A549 (cell line): ENCODE measurements at regions not wholly inside any gene's neighbourhood (a gene's known extent, or its start where the extent isn't known, plus 50 kb on each side); places are given as distances from the start of the nearest gene placed in this dataset.
A peak's percentile ranks its signal among the peaks of the same experiment; 100 is the strongest.

Experiments
- ATAC-seq, 2 experiments: fragments of 200-7000 bp in 1 of 2; fragments of >200 bp in 1 of 2; cut with Nextera tagmentation in 1 of 2; cut with Tn5 transposase in 1 of 2; 3 replicates each; pipeline versions ENCODE4 v1.8.0 to v1.9.1; 2018 to 2020; ENCODE audit warnings: mild to moderate bottlenecking in 1 of 2, moderate library complexity in 1 of 2
- CTCF ChIA-PET: fragments of 300-600 bp; sonication (Branson Sonifier 250); formaldehyde crosslinking; extraction: SDS; loops from one replicate; lab custom pipeline; 2021; ENCODE audit warnings: antibody characterized with exemption, inconsistent platforms; lab: Yijun Ruan, JAX
- POLR2A ChIA-PET: fragments of 350-600 bp; formaldehyde crosslinking; extraction: SDS; loops from one replicate; lab custom pipeline; 2021; ENCODE audit warnings: antibody characterized with exemption, inconsistent platforms; lab: Yijun Ruan, JAX
- DNase-seq, 2 experiments: peaks; one replicate each; pipeline versions ENCODE4 v3.0.0 to v3.0.0-alpha.2; 2011 to 2016; ENCODE audit warnings: low read depth in 1 of 2, low spot score in 1 of 2
- FAIRE-seq: peaks from 2 replicates; lab custom pipeline; 2011; peaks lifted over from hg19 to GRCh38; lab: Jason Lieb, UNC
- H3K27ac ChIP-seq, 2 experiments: fragments of >200 bp; sonication (Bioruptor Twin); formaldehyde crosslinking; 3 replicates each; pipeline ENCODE4 v1.5.1; 2016 to 2017
- H3K4me1 ChIP-seq: fragments of >200 bp; sonication (Bioruptor Twin); formaldehyde crosslinking; 3 replicates; pipeline ENCODE4 v1.6.1; 2016
- H3K4me2 ChIP-seq: fragments of >200 bp; sonication (Bioruptor Twin); formaldehyde crosslinking; 3 replicates; pipeline ENCODE4 v1.6.1; 2016
- H3K4me3 ChIP-seq: fragments of >200 bp; sonication (Bioruptor Twin); formaldehyde crosslinking; 3 replicates; pipeline ENCODE4 v1.5.1; 2016
- H3K9me3 ChIP-seq: fragments of >200 bp; sonication (Bioruptor Twin); formaldehyde crosslinking; 3 replicates; pipeline ENCODE4 v1.6.1; 2016
- CHD4 ChIP-seq: fragments of 200-600 bp; sonication (generic); IDR thresholded peaks from 2 replicates; pipeline ENCODE4 v1.6.1; 2016; ENCODE audit warnings: antibody characterized with exemption, mild to moderate bottlenecking, borderline replicate concordance
- EP300 ChIP-seq, 2 experiments: fragments of >200 bp; sonication (Bioruptor Twin); formaldehyde crosslinking; IDR thresholded peaks; 2 replicates in 1 of 2; 3 replicates in 1 of 2; pipeline ENCODE4 v1.6.1; 2016 to 2017
- FOSL2 ChIP-seq, 2 experiments: fragments of 450-650 bp in 1 of 2; fragments of >200 bp in 1 of 2; sonication (Bioruptor Twin) in 1 of 2; formaldehyde crosslinking; IDR thresholded peaks; 2 replicates each; pipeline versions ENCODE4 v1.5.0 to v1.6.1; 2016 to 2020; ENCODE audit warnings: mild to moderate bottlenecking in 1 of 2, moderate library complexity in 1 of 2
- HEYL ChIP-seq: fragments of 250-450 bp; sonication (Bioruptor Pico); IDR thresholded peaks from 2 replicates; pipeline ENCODE4 v1.8.0; 2021; ENCODE audit warnings: mild to moderate bottlenecking, moderate library complexity
- JUN ChIP-seq, 2 experiments: fragments of >200 bp; sonication (Bioruptor Twin); formaldehyde crosslinking; IDR thresholded peaks; 2 replicates in 1 of 2; 3 replicates in 1 of 2; pipeline ENCODE4 v1.6.1; 2016 to 2017
- JUNB ChIP-seq: fragments of >200 bp; sonication (Bioruptor Twin); formaldehyde crosslinking; IDR thresholded peaks from 2 replicates; pipeline ENCODE4 v1.6.1; 2016
- KDM5A ChIP-seq: fragments of 200-600 bp; sonication (generic); IDR thresholded peaks from 2 replicates; pipeline ENCODE4 v1.6.1; 2016; ENCODE audit warnings: antibody characterized with exemption, mild to moderate bottlenecking
- MAFK ChIP-seq: fragments of 450-650 bp; IDR thresholded peaks from 2 replicates; pipeline ENCODE4 v1.6.1; 2014; ENCODE audit not compliant: partially characterized antibody
- MAZ ChIP-seq: fragments of 150-350 bp; IDR thresholded peaks from 2 replicates; pipeline ENCODE4 v1.6.1; 2014; ENCODE audit warnings: antibody characterized with exemption, low read depth, low read length, borderline replicate concordance
- RAD21 ChIP-seq, 2 experiments: fragments of >200 bp in 1 of 2; sonication (Bioruptor Twin) in 1 of 2; formaldehyde crosslinking in 1 of 2; IDR thresholded peaks in 1 of 2; conservative IDR thresholded peaks in 1 of 2; 2 replicates in 1 of 2; 3 replicates in 1 of 2; pipeline ENCODE4 v1.6.1; 2012 to 2018; ENCODE audit warnings: inconsistent platforms in 1 of 2
- ZNF302 ChIP-seq: fragments of 250-450 bp; sonication (Bioruptor Pico); IDR thresholded peaks from 2 replicates; pipeline ENCODE4 v1.9.0; 2021; ENCODE audit warnings: inconsistent platforms, mild to moderate bottlenecking, moderate library complexity
- WGBS: methylation state at CpG from one replicate; pipeline ENCODE4 v1.1.6; 2017; ENCODE audit errors: missing lambda C conversion rate; 5-methylcytosine and 5-hydroxymethylcytosine counted together
- TF ChIP-seq, protein P1 (sequence below): fragments of 200-600 bp; sonication (generic); IDR thresholded peaks from 2 replicates; pipeline ENCODE4 v1.6.1; 2016; ENCODE audit warnings: antibody characterized with exemption, mild to moderate bottlenecking, moderate library complexity
- TF ChIP-seq, protein P2 (sequence below): fragments of >200 bp; sonication (Bioruptor Twin); formaldehyde crosslinking; IDR thresholded peaks from 3 replicates; pipeline ENCODE4 v1.6.1; 2016
- TF ChIP-seq, protein P3 (sequence below): IDR thresholded peaks from 2 replicates; pipeline ENCODE4 v1.6.1; 2012; ENCODE audit warnings: low read depth, borderline replicate concordance
- TF ChIP-seq, protein P4 (sequence below): IDR thresholded peaks from 2 replicates; pipeline ENCODE4 v1.6.1; 2012

DNA sequence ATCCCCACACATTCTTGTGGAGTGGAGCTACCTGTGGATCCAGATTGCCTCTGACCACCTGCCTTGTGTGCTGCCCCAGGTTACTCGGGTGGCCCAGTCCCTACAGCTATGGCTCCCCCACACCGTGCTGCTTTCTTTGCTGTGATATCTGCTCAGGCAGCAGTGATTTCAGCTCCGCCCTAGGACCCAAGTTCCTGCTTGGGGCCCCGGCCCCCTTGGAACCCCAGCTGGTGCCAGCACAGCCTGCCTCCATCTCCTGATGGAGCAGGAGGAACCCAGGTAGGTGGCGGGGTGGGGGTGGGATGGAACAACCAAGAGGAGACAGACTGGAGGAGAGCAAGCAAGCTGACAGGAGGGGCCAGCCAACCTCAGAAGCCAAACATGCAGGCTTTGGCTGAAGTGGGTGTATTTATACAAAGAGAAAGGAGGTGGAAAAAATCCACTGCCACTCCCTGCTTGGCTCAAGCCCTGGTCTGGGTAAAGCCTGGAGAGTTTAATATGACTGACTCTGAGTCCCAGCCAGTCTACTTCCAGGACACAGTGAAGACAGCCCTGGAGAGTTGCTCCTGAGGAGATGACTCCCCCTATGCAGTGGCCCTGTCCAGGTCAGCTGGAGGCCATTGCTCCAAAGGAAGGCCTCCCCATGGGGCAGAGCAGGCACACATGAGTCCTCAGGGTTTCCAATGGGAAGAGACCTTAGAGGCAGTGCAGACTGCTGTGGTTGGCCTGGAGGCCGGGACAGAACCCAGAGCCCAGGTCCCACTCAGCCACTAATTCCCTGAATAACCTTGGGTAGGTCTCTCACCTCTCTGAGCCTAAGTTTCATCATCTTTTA lies 197.1 kb upstream of the MAMLD1 start:
- no peak for FAIRE-seq
- no peak for DNase-seq
- CTCF ChIA-PET, result interaction anchor here (1.7 kb wide), 1 partner anchor 198 kb away, joined by 5 read pairs; the partner anchor contains the start of gene MAMLD1
- Histone ChIP-seq H3K4me1 (peaks cover 43% of the 10 kb centered on the region), H3K4me3 (no peak overlapping the region), H3K9me3 (no peaks in the 10 kb centered on the region), H3K27ac (peak overlapping the region; percentile 68 to 82; a peak in 5 of 6 replicates), H3K4me2 (no peak overlapping the region)
- POLR2A ChIA-PET, result no interaction called here
- ATAC-seq, result no peak
- WGBS, result 86% methylated on average over 4 of the region's 6 CpGs
- TF ChIP-seq MAFK (no peak), JUN (IDR thresholded peaks at IDR 0.05) (no peak), KDM5A (no peak), MAZ (no peak), CHD4 (no peak), HEYL (CRISPR knock-in tag) (no peak)
- TF ChIP-seq, protein P1, sequence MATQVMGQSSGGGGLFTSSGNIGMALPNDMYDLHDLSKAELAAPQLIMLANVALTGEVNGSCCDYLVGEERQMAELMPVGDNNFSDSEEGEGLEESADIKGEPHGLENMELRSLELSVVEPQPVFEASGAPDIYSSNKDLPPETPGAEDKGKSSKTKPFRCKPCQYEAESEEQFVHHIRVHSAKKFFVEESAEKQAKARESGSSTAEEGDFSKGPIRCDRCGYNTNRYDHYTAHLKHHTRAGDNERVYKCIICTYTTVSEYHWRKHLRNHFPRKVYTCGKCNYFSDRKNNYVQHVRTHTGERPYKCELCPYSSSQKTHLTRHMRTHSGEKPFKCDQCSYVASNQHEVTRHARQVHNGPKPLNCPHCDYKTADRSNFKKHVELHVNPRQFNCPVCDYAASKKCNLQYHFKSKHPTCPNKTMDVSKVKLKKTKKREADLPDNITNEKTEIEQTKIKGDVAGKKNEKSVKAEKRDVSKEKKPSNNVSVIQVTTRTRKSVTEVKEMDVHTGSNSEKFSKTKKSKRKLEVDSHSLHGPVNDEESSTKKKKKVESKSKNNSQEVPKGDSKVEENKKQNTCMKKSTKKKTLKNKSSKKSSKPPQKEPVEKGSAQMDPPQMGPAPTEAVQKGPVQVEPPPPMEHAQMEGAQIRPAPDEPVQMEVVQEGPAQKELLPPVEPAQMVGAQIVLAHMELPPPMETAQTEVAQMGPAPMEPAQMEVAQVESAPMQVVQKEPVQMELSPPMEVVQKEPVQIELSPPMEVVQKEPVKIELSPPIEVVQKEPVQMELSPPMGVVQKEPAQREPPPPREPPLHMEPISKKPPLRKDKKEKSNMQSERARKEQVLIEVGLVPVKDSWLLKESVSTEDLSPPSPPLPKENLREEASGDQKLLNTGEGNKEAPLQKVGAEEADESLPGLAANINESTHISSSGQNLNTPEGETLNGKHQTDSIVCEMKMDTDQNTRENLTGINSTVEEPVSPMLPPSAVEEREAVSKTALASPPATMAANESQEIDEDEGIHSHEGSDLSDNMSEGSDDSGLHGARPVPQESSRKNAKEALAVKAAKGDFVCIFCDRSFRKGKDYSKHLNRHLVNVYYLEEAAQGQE, result no peak
- TF ChIP-seq, protein P2, sequence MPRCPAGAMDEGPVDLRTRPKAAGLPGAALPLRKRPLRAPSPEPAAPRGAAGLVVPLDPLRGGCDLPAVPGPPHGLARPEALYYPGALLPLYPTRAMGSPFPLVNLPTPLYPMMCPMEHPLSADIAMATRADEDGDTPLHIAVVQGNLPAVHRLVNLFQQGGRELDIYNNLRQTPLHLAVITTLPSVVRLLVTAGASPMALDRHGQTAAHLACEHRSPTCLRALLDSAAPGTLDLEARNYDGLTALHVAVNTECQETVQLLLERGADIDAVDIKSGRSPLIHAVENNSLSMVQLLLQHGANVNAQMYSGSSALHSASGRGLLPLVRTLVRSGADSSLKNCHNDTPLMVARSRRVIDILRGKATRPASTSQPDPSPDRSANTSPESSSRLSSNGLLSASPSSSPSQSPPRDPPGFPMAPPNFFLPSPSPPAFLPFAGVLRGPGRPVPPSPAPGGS, result no peak
- TF ChIP-seq, protein P3, sequence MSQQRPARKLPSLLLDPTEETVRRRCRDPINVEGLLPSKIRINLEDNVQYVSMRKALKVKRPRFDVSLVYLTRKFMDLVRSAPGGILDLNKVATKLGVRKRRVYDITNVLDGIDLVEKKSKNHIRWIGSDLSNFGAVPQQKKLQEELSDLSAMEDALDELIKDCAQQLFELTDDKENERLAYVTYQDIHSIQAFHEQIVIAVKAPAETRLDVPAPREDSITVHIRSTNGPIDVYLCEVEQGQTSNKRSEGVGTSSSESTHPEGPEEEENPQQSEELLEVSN, result no peak
- TF ChIP-seq, protein P4, sequence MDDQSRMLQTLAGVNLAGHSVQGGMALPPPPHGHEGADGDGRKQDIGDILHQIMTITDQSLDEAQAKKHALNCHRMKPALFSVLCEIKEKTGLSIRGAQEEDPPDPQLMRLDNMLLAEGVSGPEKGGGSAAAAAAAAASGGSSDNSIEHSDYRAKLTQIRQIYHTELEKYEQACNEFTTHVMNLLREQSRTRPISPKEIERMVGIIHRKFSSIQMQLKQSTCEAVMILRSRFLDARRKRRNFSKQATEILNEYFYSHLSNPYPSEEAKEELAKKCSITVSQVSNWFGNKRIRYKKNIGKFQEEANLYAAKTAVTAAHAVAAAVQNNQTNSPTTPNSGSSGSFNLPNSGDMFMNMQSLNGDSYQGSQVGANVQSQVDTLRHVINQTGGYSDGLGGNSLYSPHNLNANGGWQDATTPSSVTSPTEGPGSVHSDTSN, result no peak

DNA sequence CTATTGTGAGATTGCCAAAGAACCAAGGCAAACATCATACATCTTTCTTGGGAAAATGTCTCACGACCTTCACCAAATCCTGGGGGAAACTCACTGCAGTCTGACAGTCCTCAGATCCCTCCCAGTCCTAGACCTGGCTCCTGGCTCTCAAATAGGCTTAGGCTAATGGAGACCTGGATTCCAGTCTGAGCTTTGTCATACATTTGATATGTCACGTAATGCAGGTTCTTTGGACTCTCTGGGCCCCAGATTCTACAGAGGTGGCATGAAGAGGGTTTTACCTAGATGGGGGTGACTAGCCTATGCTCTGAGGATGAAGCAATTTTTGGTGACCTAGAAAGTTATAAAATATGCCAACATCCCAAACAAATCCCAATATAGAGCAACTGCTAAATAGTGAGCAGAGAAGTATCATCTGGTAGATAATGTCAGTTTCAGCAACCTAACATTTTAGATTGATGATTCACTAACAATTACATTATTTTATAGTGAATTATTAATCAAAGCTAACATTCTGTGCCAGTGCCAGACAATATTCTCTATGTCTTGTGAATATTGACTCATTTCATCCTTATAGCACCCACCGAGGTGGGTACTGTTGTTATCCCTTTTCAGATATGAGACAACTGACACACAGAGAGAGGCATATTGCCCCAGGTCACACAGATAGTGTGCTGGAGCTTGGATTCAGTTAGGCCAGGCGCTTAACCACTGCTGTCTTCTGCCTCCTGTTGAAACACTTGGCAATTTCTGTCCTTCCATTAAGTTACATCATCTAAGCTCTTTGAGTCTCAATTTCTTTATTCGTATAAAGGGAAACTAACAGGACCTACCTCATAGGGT lies 195.4 kb upstream of the MAMLD1 start:
- ChIA-PET CTCF (interaction anchor here (0.9 to 1.1 kb wide), 2 partner anchors 9 to 13 kb away, joined by 3 read pairs; no protein-coding TSS in a partner anchor), POLR2A (no interaction called here)
- FAIRE-seq, result peak; percentile 78
- Histone ChIP-seq H3K4me3 (no peak overlapping the region), H3K27ac (peak overlapping the region; percentile 77 to 82), H3K4me1 (peaks cover 28% of the 10 kb centered on the region), H3K4me2 (peak overlapping the region; percentile 69), H3K9me3 (no peaks in the 10 kb centered on the region)
- peak; percentile 80 to 88 for ATAC-seq
- WGBS, result 26% methylated on average over 5 of the region's 5 CpGs
- DNase-seq, result peak in 1 of 2 experiments; percentile 38
- TF ChIP-seq FOSL2 (IDR thresholded peaks at IDR 0.05) (peak; percentile 56; the same call in 1 of the 2 replicates), FOSL2 (CRISPR knock-in tag; IDR thresholded peaks at IDR 0.05) (peak; percentile 42; the same call in 1 of the 2 replicates), RAD21 (conservative IDR thresholded peaks at IDR 0.05 in 1 of 2, IDR thresholded peaks at IDR 0.05 in 1 of 2) (peak; percentile 8 to 39; a peak in 1 of 5 replicates), JUNB (peak; percentile 78), ZNF302 (CRISPR knock-in tag) (no peak), EP300 (IDR thresholded peaks at IDR 0.05) (peak in 1 of 2 experiments; percentile 41; a peak in 1 of 5 replicates)
